A172 (cell line): ENCODE measurements at regions not wholly inside any gene's neighbourhood (a gene's known extent, or its start where the extent isn't known, plus 50 kb on each side); places are given as distances from the start of the nearest gene placed in this dataset.

Source experiments
- DNase-seq: peaks from one replicate; pipeline ENCODE4 v3.0.0-alpha.2; 2015; ENCODE audit warnings: low spot score

GRCh38 chr4:36944232-36944631, 300.3 kb upstream of the NWD2 start:
- DNase-seq = no peak

DNA sequence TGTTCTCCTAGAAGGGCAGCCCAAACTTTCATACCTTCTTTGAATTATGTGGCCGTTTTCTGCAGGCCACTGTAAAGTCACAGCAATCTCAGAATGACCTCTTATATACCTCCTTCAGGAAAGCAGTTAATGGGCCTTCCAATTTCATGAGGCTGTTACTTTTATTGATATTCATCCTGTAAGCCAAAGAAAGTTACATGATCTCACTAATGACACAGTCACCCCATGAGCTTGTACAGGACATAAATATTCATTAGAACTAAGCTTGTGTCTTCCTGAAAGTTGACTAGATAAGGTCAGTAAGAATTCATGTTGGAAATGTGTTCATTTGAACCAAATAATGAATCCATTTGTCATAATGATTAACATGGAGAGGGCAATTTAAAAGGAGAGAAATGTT, 283.1 kb upstream of the NWD2 start:
- no peak for DNase-seq

GRCh38 chr4:36966756-36967460, 277.6 kb upstream of the NWD2 start:
- no peak for DNase-seq

DNA sequence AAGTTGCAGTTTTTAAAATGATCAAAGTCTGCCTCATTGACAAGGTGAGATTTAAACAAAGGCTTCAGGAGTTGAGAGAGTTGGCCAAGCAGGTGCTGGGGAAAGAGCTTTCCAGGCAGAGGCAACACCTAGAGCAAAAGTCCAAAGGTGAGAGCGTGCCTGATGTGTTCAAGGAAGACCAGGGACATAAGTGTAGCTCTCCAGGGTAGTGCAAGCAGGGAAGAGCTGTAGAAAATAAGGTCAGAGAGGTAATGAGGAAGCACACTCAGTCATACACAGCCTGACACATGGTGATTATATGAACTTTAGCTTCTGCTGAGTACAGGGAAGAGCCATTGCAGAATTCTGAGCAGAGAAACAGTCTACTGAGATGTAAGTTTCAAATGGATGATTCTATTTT, 265.0 kb upstream of the NWD2 start:
- DNase-seq = no peak

DNA sequence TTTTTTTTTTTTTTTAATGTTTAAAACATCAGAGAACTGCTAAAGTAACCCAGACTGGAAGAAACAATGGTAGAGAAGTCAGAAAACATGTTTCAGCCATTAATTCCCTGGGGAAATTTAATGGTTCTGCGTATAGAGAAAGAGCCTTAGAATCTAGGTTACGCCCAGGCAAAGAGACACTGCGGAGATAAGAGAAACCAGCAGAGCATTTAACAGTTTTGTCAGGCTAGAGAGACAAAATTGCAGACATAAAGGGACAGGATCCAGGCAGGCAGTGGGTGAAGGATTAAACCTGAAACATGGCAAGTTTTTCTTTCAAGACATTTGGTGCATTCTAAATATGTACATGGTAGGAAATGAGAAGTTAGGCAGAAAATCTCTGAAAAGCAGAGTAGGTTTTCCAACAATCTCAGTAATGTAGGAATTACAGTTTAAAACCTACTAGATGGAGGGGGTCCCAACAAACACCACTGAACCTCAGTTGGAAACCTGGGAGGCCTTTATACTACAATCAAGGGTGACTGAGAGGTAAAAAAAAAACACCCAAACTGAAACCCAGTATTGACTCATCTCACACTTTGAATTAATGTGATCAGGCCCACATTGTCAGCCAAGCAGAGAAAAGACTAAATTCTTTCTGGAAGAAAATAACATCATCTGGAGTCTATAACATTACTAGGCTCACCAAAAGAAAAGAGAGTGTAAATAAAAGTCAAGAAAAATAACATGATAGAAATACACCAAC, 254.2 kb upstream of the NWD2 start:
- no peak for DNase-seq

DNA sequence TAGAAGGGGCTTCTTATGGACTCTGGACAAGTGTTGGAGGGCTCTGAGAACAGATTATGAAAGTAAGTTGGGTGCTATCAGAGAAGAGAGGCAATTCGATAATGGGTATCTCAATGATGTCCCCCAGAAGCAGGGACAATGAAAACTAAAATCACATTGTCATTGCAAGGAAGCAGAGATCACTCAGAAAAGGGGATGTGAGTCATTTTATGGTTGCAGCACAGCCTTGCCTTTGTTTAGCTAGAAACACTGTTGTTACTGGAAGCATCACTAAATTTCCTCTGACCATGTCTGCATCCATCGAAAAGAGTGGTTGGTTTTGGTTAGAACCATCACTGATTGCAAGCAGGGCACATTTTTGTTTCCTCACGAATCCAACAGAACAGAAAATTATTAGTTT, 246.8 kb upstream of the NWD2 start:
- DNase-seq = peak; percentile 30

DNA sequence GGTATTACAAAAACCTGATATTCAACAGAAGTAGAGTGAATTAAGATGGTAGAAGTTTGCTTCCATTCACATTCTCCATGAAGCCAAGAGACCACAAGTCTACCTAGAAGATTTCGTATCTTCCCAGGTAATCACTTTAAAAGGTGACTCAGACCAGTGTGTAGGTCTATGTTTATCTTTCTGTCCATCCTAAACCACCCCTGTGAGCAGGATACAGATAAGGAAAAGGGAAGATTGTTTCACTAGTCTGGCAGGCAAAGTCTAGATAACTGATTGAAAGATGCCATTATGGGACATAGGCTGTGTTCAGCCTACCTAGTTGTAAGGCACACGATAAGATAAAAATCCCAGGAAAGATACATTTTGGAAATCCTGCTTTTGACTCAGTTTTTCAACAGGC, 244.3 kb upstream of the NWD2 start:
- no peak for DNase-seq

DNA sequence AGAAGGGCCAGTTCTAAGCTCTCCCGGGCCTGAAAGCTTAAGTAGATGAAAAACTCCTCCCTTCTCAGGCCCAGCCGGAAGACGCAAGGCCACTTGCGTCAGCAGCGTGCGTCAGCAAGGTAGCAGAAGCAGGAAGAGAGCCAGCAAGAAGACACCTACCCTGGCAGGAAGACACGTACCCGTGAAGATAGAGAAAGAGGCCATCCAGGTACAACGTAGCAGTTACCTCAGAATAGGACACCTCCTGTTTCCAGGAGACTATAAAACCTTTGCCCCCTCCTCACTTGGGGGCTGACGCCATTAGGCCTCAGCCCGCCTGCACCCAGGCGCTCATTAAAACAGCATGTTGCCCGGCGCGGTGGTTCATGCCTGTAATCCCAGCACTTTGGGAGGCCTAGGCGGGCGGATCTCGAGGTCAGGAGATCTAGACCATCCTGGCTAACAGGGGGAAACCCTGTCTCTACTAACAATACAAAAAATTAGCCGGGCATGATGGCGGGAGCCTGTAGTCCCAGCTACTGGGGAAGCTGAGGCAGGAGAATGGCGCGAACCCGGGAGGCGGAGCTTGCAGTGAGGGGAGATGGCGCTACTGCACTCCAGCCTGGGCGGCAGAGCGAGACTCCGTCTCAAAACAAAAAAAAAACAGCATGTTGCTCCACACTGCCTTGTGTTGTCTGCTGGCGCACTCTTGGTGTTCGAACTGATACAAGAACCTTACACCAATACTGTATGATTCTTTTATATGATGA, 242.7 kb upstream of the NWD2 start:
- peak; percentile 55 for DNase-seq

- peak; percentile 26 for DNase-seq
These were observed 241.9 kb upstream of the NWD2 start for GRCh38 chr4:37002625-37003024.

DNA sequence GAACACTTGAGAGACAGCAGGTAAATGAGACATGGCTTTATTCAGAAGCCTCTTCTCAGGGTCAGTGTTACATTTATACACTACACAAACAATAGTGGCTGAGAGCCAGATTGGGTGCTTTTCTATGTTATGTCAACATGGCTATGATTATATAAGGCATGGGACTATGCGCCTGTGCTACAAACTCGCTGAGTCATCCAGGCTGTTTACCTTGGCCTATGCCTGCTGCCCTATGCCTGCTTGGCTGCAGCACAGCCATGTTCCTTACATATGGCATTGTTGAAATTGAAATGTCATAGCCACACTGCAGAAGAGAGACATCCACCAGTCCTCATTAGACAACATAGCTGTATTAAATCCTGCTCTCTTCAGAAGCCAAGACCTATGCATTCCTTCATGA, 236.3 kb upstream of the NWD2 start:
- peak; percentile 63 for DNase-seq

DNA sequence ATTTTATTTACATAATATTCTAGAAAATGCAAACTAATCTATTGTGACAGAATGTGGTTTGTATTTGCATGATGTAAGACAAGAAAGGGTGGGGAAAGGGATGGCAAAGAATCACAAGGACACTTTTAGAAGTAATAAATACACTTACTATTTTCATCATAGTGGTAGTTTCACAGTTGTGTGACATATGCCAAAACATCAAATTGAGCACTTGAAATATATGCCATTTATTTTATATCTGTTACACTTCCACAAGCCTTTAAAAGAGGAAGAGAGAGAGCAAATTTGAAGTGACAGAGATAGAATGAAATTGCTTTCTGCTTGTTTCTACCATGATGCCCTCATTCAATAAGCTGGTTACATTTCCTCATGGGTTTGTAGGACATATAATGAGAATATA, 230.0 kb upstream of the NWD2 start:
- DNase-seq = no peak

DNA sequence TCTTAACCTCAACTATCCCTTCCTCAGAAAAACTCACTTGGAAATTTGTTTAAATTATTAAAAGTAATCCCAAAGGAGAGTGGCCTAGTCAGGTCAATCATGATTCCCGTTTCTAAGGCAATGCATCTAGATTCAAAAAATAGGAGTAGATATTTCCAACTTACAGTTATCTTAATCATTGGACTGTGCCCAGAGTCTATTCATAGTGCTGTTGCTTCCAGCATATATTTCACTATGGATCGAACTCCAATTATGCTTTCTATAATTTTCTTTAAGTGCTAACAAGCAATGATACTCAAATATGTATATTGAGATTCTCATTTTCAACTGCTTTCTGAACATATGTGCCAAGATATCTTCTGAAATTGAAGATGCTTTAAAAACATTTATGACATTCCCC, 229.2 kb upstream of the NWD2 start:
- no peak for DNase-seq

DNA sequence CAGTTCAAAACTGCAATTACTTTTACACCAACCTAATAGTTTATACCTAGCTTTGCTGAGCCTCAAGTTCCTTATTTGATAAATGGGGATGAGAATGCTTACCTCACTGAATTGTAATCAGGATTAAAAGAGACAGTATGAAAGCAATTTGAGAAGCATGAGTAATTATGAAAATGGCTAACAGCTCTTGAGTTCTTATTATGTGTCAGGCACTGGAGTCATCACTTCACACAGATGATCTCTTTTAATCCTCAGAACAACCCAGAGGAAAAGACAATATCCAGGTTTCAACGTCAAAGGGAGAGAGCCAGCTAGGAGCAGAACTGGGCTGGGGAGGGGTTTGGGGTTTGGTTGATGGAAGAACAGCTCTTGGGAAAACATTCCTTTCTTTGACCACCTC, 221.0 kb upstream of the NWD2 start:
- DNase-seq = no peak

GRCh38 chr4:37023996-37024395, 220.5 kb upstream of the NWD2 start:
- no peak for DNase-seq

DNA sequence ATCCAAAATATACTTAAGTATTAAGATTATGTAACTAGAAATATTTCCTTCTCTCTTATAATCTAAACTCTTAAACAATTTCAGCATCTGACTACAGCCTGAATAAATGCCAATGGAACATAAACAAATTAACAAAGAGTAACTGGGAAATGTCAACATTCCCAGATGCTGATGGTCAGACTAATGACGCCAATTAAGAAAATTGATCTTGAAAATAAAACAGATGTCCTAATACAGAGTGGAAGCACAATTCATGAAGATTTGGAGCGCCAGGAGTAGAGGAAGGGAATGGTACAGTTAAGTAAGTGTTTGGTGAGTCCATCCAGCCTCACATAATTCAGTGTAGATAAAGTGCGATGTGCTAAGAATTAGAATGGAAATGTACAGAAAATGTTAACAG, 203.7 kb upstream of the NWD2 start:
- no peak for DNase-seq

DNA sequence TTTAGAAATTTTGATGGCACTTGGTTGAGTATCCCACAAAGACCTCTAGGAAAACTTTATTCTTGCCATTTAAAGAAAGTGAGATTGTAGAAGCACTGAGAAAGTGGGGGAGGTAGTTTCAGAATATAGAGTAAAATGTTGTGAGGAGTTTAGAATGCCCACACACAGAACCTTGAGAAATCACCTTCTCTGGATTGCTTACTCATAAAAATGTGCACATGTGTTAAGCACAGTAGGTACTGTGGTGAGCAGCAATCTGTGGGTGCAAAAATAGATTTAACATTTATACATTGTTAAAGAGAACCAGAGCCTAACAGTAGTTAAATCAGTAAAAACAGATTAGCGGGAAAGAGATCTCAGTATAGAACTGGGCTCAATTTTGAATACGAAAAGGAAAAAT, 201.2 kb upstream of the NWD2 start:
- DNase-seq = no peak

DNA sequence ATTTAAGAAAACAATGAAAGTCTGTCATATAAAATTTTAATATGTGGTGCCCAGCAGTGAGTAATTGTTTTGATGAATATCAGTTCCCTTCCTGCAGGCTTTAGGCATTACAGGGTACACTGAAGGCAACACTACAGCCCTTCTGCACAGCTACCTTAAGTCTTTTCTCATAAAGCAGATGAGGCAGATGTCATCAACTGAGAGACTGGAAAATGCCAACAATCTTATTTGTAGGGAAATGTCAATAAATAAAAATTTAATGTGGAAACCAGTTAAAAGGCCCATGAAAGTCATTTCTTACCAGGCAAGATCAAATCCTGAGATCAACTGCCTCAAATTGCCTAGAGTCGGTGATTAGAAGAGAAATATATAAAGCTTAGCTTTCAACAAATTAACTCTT, 193.4 kb upstream of the NWD2 start:
- no peak for DNase-seq

- no peak for DNase-seq
These were observed 192.7 kb upstream of the NWD2 start for GRCh38 chr4:37051866-37052265.

GRCh38 chr4:37054531-37055077, 189.9 kb upstream of the NWD2 start:
- no peak for DNase-seq

DNA sequence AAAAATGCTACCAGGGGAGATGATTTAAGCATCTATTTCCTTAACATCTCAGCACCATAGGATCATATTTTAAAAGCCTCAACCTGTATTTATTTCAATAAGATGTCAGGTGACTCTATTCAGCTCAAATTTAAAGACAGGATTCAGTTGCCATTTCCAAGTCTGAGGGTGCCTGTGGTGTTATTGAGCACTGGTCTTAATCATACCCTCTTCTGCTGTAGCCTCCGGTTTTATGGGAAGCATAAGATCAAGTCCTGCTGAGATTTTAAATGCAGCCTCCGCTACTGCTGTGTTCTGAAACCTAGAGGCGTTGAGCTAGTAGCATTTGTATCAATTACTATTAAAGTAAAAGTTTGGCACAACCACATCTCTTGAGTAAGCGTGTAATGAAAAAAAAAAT, 185.7 kb upstream of the NWD2 start:
- DNase-seq = no peak

DNA sequence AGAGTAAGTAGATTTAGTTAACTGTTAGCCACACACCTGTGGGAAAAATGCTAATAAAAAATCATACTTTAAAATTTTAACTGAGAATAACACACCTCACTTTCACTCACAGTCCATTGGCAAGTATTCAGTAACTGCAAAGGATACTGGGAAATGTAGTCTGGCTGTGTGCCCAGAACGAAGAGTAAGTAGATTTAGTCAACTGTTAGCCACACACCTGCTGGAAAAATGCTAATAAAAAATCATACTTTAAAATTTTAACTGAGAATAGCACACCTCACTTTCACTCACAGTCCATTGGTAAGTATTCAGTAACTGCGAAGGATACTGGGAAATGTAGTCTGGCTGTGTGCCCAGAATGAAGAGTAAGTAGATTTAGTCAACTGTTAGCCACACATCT, 178.4 kb upstream of the NWD2 start:
- peak; percentile 0 for DNase-seq

GRCh38 chr4:37068580-37068979, 176.0 kb upstream of the NWD2 start:
- no peak for DNase-seq

- no peak for DNase-seq
These were observed 174.5 kb upstream of the NWD2 start for GRCh38 chr4:37070041-37070440.
